ENCODE measurements at regions not wholly inside any gene's neighbourhood (a gene's known extent, or its start where the extent isn't known, plus 50 kb on each side); places are given as distances from the start of the nearest gene placed in this dataset.

DNA sequence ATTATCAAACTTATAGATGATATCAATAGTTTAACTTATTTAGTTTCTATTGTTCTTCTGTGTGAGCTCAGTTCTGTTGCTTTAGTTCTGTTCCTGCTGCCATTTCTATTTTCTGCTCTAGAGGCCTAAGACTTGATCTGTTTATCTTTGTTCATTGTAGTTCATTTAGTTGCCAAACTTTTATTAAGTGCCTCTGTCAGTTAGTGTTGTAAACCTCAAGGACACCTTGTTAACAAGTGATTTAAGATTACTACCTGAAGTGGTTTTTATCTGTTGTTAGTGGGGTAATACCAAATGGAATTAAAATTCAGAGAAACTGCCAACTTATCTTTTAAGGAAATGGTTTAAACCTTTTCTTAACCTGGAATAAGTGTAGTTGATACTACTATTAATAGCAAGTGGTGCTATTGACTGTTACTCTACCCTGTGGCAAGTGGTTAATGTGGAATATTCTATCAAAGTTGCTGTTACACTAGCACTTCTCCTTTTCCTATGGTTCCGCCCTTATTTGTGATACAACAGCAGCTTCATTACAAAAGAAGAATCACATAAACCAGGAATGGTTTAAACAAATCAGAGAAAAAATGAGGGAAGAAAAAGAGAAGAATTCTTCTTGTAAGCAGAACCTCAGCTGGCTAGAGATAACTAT is 500.6 kb upstream of the GOLIM4 start:
- H3K27ac ChIP-seq = no peak overlapping the region
- H3K4me1 ChIP-seq (ENCODE audit: insufficient read depth) = no peaks in the 10 kb centered on the region
- no peaks in the 10 kb centered on the region for H3K27me3 ChIP-seq
- H2AFZ ChIP-seq = no peak overlapping the region
- no peaks in the 10 kb centered on the region for H4K20me1 ChIP-seq (ENCODE audit: insufficient read depth, poor library complexity, severe bottlenecking)
- DNase-seq (ENCODE audit: low spot score) = no peak
- H3K36me3 ChIP-seq (replicated peaks; ENCODE audit: insufficient read depth, low read depth) = no peaks in the 10 kb centered on the region
- no peaks in the 10 kb centered on the region for H3K9me3 ChIP-seq (ENCODE audit: low read depth)
- H3K4me2 ChIP-seq = no peak overlapping the region
- H3K79me2 ChIP-seq = no peaks in the 10 kb centered on the region
- no peak overlapping the region for H3K4me3 ChIP-seq
- TF ChIP-seq, protein P1, sequence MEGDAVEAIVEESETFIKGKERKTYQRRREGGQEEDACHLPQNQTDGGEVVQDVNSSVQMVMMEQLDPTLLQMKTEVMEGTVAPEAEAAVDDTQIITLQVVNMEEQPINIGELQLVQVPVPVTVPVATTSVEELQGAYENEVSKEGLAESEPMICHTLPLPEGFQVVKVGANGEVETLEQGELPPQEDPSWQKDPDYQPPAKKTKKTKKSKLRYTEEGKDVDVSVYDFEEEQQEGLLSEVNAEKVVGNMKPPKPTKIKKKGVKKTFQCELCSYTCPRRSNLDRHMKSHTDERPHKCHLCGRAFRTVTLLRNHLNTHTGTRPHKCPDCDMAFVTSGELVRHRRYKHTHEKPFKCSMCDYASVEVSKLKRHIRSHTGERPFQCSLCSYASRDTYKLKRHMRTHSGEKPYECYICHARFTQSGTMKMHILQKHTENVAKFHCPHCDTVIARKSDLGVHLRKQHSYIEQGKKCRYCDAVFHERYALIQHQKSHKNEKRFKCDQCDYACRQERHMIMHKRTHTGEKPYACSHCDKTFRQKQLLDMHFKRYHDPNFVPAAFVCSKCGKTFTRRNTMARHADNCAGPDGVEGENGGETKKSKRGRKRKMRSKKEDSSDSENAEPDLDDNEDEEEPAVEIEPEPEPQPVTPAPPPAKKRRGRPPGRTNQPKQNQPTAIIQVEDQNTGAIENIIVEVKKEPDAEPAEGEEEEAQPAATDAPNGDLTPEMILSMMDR (IDR thresholded peaks at IDR 0.05; ENCODE audit: poor library complexity) = no peak
- TF ChIP-seq EZH2phosphoT487 (IDR thresholded peaks at IDR 0.05; ENCODE audit: low read depth, severe bottlenecking, unreplicated experiment) = peak; percentile 94
- 79% methylated on average over 1 of the region's 1 CpG for WGBS (ENCODE audit: low lambda C conversion rate, missing lambda C conversion rate)
- no peaks in the 10 kb centered on the region for H3K9me2 ChIP-seq (replicated peaks; ENCODE audit: insufficient read depth)

DNA sequence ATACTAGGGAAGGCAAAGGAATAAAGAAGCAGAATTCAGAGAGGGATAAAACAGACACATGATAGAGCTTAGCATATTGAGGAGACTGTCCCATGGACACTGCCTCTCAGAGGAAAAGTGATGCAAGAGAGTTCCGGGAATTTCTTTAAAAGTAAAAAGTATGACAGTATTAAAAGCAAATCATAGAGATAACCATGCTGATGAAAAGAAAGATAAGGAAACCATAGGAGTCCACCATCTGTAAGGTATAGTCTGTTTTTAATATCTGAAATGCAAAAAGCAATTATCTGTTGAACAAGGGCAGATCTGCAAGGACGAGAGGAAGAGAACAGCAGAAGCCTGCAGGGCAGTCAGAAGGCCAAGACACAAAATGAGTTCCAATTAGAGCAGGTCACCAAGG is 495.9 kb upstream of the GOLIM4 start:
- Histone ChIP-seq H4K20me1 (ENCODE audit: insufficient read depth, poor library complexity, severe bottlenecking) (no peaks in the 10 kb centered on the region), H3K36me3 (replicated peaks; ENCODE audit: insufficient read depth, low read depth) (no peaks in the 10 kb centered on the region), H3K27ac (no peak overlapping the region), H2AFZ (no peak overlapping the region), H3K79me2 (no peaks in the 10 kb centered on the region), H3K27me3 (no peaks in the 10 kb centered on the region), H3K4me3 (no peak overlapping the region), H3K9me3 (ENCODE audit: low read depth) (no peaks in the 10 kb centered on the region), H3K4me1 (ENCODE audit: insufficient read depth) (no peaks in the 10 kb centered on the region), H3K4me2 (no peak overlapping the region), H3K9me2 (replicated peaks; ENCODE audit: insufficient read depth) (no peaks in the 10 kb centered on the region)
- no peak for TF ChIP-seq EZH2phosphoT487 (IDR thresholded peaks at IDR 0.05; ENCODE audit: low read depth, severe bottlenecking, unreplicated experiment)
- TF ChIP-seq, protein P1 (IDR thresholded peaks at IDR 0.05; ENCODE audit: poor library complexity) = no peak
- TF ChIP-seq EZH2 (IDR thresholded peaks at IDR 0.05; ENCODE audit: borderline replicate concordance) = no peak
- no peak for DNase-seq (ENCODE audit: low spot score)
- 91% methylated on average over 2 of the region's 2 CpGs for WGBS (ENCODE audit: low lambda C conversion rate, missing lambda C conversion rate)

DNA sequence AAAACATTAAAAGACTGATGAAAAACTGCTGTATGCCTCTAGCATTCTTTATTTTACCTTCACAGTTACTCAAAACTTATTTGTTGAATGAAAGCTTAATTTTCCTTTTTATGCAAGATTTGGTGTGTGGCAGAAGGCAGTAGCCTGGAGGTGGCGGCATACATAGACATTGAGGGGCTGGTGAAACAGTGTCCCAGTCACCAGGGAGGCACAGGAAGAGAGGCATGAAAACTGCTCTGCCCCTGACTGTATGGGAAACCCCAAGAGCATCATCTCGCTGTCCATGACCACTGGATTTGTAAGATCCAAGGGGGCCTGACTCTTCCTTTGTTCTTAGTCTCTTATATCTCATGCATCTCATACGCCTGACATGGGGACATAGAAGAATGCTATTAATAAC is 493.7 kb upstream of the GOLIM4 start:
- Histone ChIP-seq H3K27ac (no peak overlapping the region), H2AFZ (no peak overlapping the region), H3K4me3 (no peak overlapping the region), H3K9me3 (ENCODE audit: low read depth) (no peaks in the 10 kb centered on the region), H3K36me3 (replicated peaks; ENCODE audit: insufficient read depth, low read depth) (no peaks in the 10 kb centered on the region), H3K9me2 (replicated peaks; ENCODE audit: insufficient read depth) (no peaks in the 10 kb centered on the region), H3K27me3 (no peaks in the 10 kb centered on the region), H3K79me2 (no peaks in the 10 kb centered on the region), H3K4me1 (ENCODE audit: insufficient read depth) (no peaks in the 10 kb centered on the region), H4K20me1 (ENCODE audit: insufficient read depth, poor library complexity, severe bottlenecking) (no peaks in the 10 kb centered on the region), H3K4me2 (no peak overlapping the region)
- TF ChIP-seq EZH2 (IDR thresholded peaks at IDR 0.05; ENCODE audit: borderline replicate concordance) (no peak), EZH2phosphoT487 (IDR thresholded peaks at IDR 0.05; ENCODE audit: low read depth, severe bottlenecking, unreplicated experiment) (no peak)
- TF ChIP-seq, protein P1 (IDR thresholded peaks at IDR 0.05; ENCODE audit: poor library complexity) = no peak
- no peak for DNase-seq (ENCODE audit: low spot score)
- WGBS (ENCODE audit: low lambda C conversion rate, missing lambda C conversion rate) = 96% methylated on average over 3 of the region's 3 CpGs

DNA sequence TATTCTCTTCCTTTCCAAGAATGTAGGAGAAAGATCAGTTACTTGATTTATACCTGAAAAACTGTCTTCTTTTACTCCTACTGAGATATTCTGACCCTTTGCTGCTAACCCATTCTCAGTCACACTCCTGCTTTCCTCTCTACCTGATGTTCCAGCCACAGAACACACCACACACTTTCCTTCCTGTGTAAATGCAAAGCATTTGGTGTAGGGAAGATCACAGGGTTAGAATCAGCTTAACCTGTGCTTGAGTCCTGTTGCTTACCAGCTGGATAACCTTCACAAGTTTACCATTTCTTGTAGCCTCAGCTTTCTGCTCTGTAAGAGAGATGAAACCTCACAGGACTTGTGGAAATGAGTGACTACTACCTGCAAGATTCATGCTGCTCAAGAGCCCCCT is 489.8 kb upstream of the GOLIM4 start:
- Histone ChIP-seq H3K4me2 (no peak overlapping the region), H2AFZ (no peak overlapping the region), H3K36me3 (replicated peaks; ENCODE audit: insufficient read depth, low read depth) (no peaks in the 10 kb centered on the region), H3K4me3 (no peak overlapping the region), H3K27me3 (no peaks in the 10 kb centered on the region), H4K20me1 (ENCODE audit: insufficient read depth, poor library complexity, severe bottlenecking) (no peaks in the 10 kb centered on the region), H3K9me3 (ENCODE audit: low read depth) (no peaks in the 10 kb centered on the region), H3K4me1 (ENCODE audit: insufficient read depth) (no peaks in the 10 kb centered on the region), H3K27ac (no peak overlapping the region), H3K79me2 (no peaks in the 10 kb centered on the region), H3K9me2 (replicated peaks; ENCODE audit: insufficient read depth) (no peaks in the 10 kb centered on the region)
- DNase-seq (ENCODE audit: low spot score) = no peak
- TF ChIP-seq EZH2 (IDR thresholded peaks at IDR 0.05; ENCODE audit: borderline replicate concordance) (no peak), EZH2phosphoT487 (IDR thresholded peaks at IDR 0.05; ENCODE audit: low read depth, severe bottlenecking, unreplicated experiment) (no peak)
- TF ChIP-seq, protein P1 (IDR thresholded peaks at IDR 0.05; ENCODE audit: poor library complexity) = no peak
